Mucosa of rectum (tissue), 2 donors: ENCODE measurements at regions not wholly inside any gene's neighbourhood (a gene's known extent, or its start where the extent isn't known, plus 50 kb on each side); places are given as distances from the start of the nearest gene placed in this dataset.
"Not testable (repeated sequence)": the region's sequence is repeated elsewhere in the genome, so short reads cannot be mapped to it uniquely, and the experiment has no call there.

Experiments
- H3K27ac ChIP-seq, 2 donors: one replicate each; pipeline ENCODE4 v1.7.0; 2013; ENCODE audit warnings: inconsistent platforms in 2 of 2, low read depth in 2 of 2, low read length in 2 of 2
- H3K27me3 ChIP-seq, 2 donors: one replicate each; pipeline ENCODE4 v1.7.0; 2013; ENCODE audit warnings: low read length in 2 of 2; ENCODE audit not compliant: control insufficient read depth in 2 of 2, insufficient read depth in 2 of 2
- H3K36me3 ChIP-seq, 2 donors: one replicate each; pipeline ENCODE4 v1.7.0; 2013; ENCODE audit warnings: low read length in 2 of 2; ENCODE audit not compliant: control insufficient read depth in 2 of 2, insufficient read depth in 2 of 2
- H3K4me1 ChIP-seq, 2 donors: one replicate each; pipeline ENCODE4 v1.7.0; 2013; ENCODE audit warnings: low read length in 2 of 2, mild to moderate bottlenecking in 1 of 2; ENCODE audit not compliant: control insufficient read depth in 2 of 2, insufficient read depth in 2 of 2
- H3K4me3 ChIP-seq, 2 donors: one replicate each; pipeline ENCODE4 v1.7.0; 2013; ENCODE audit warnings: low read length in 2 of 2
- H3K9ac ChIP-seq, 2 donors: one replicate each; pipeline ENCODE4 v1.7.0; 2013; ENCODE audit warnings: low read length in 2 of 2, low read depth in 1 of 2, mild to moderate bottlenecking in 1 of 2
- H3K9me3 ChIP-seq, 2 donors: one replicate each; pipeline ENCODE4 v1.7.0; 2013; ENCODE audit warnings: low read length in 2 of 2; ENCODE audit not compliant: control insufficient read depth in 2 of 2
- donor health status: healthy.
- donor health status: Normal muscosa, but diverticular disease.

- H3K4me1 ChIP-seq = no peaks in the 10 kb centered on the region
- H3K27ac ChIP-seq = no peak overlapping the region
- no peak overlapping the region for H3K9ac ChIP-seq
- no peaks in the 10 kb centered on the region for H3K9me3 ChIP-seq
- no peak overlapping the region for H3K4me3 ChIP-seq
- no peaks in the 10 kb centered on the region for H3K36me3 ChIP-seq
- no peaks in the 10 kb centered on the region for H3K27me3 ChIP-seq
Observed at GRCh38 chr4:79688691-79689090, 280.7 kb upstream of the GK2 start.

- Histone ChIP-seq H3K36me3 (no peaks in the 10 kb centered on the region), H3K27ac (no peak overlapping the region), H3K9ac (no peak overlapping the region), H3K27me3 (no peaks in the 10 kb centered on the region), H3K4me3 (no peak overlapping the region), H3K4me1 (no peaks in the 10 kb centered on the region), H3K9me3 (no peaks in the 10 kb centered on the region)
Observed at GRCh38 chr4:79687006-79687405, 279.0 kb upstream of the GK2 start.

GRCh38 chr4:79685542-79685941 lies 277.5 kb upstream of the GK2 start:
- H3K27me3 ChIP-seq = no peaks in the 10 kb centered on the region
- H3K27ac ChIP-seq = no peak overlapping the region
- no peaks in the 10 kb centered on the region for H3K9me3 ChIP-seq
- H3K4me1 ChIP-seq = no peaks in the 10 kb centered on the region
- H3K4me3 ChIP-seq = no peak overlapping the region
- no peak overlapping the region for H3K9ac ChIP-seq
- no peaks in the 10 kb centered on the region for H3K36me3 ChIP-seq

GRCh38 chr4:79684516-79684915 lies 276.5 kb upstream of the GK2 start:
- no peak overlapping the region for H3K27ac ChIP-seq
- H3K4me3 ChIP-seq = no peak overlapping the region
- H3K27me3 ChIP-seq = no peaks in the 10 kb centered on the region
- no peaks in the 10 kb centered on the region for H3K9me3 ChIP-seq
- no peaks in the 10 kb centered on the region for H3K4me1 ChIP-seq
- H3K9ac ChIP-seq = no peak overlapping the region
- H3K36me3 ChIP-seq = no peaks in the 10 kb centered on the region

- H3K4me3 ChIP-seq = no peak overlapping the region
- no peak overlapping the region for H3K9ac ChIP-seq
- H3K9me3 ChIP-seq = no peaks in the 10 kb centered on the region
Observed at GRCh38 chr4:79682801-79683530, 274.9 kb upstream of the GK2 start.

GRCh38 chr4:79682161-79682560 lies 274.1 kb upstream of the GK2 start:
- Histone ChIP-seq H3K27ac (no peak overlapping the region), H3K36me3 (no peaks in the 10 kb centered on the region), H3K4me3 (no peak overlapping the region), H3K4me1 (no peaks in the 10 kb centered on the region), H3K27me3 (no peaks in the 10 kb centered on the region), H3K9me3 (no peaks in the 10 kb centered on the region), H3K9ac (no peak overlapping the region)

More at GRCh38 chr4:79682801-79683530, 274.9 kb upstream of the GK2 start:
- H3K27me3 ChIP-seq = no peaks in the 10 kb centered on the region
- no peaks in the 10 kb centered on the region for H3K4me1 ChIP-seq
- no peak overlapping the region for H3K27ac ChIP-seq
- H3K36me3 ChIP-seq = no peaks in the 10 kb centered on the region

- Histone ChIP-seq H3K9me3 (no peaks in the 10 kb centered on the region), H3K4me3 (no peak overlapping the region)
Observed at GRCh38 chr4:79679859-79680258, 271.8 kb upstream of the GK2 start.

GRCh38 chr4:79678472-79679202 lies 270.6 kb upstream of the GK2 start:
- H3K4me3 ChIP-seq = no peak overlapping the region
- H3K27me3 ChIP-seq = no peaks in the 10 kb centered on the region
- H3K36me3 ChIP-seq = no peaks in the 10 kb centered on the region
- no peaks in the 10 kb centered on the region for H3K4me1 ChIP-seq
- no peak overlapping the region for H3K27ac ChIP-seq
- no peaks in the 10 kb centered on the region for H3K9me3 ChIP-seq
- H3K9ac ChIP-seq = no peak overlapping the region

More at GRCh38 chr4:79679859-79680258, 271.8 kb upstream of the GK2 start:
- H3K4me1 ChIP-seq = no peaks in the 10 kb centered on the region
- no peaks in the 10 kb centered on the region for H3K27me3 ChIP-seq
- H3K36me3 ChIP-seq = no peaks in the 10 kb centered on the region
- H3K27ac ChIP-seq = no peak overlapping the region
- no peak overlapping the region for H3K9ac ChIP-seq

- H3K9me3 ChIP-seq = no peaks in the 10 kb centered on the region
- H3K27me3 ChIP-seq = no peaks in the 10 kb centered on the region
- no peak overlapping the region for H3K9ac ChIP-seq
- H3K36me3 ChIP-seq = no peaks in the 10 kb centered on the region
- H3K4me1 ChIP-seq = no peaks in the 10 kb centered on the region
- H3K4me3 ChIP-seq = no peak overlapping the region
- no peak overlapping the region for H3K27ac ChIP-seq
Observed at GRCh38 chr4:79676705-79677104, 268.7 kb upstream of the GK2 start.

- not testable (repeated sequence) for H3K27ac ChIP-seq, H3K9me3 ChIP-seq, H3K27me3 ChIP-seq
Observed at GRCh38 chr4:79674906-79675305, 266.9 kb upstream of the GK2 start.

More at GRCh38 chr4:79674906-79675305, 266.9 kb upstream of the GK2 start:
- not testable (repeated sequence) for H3K4me1 ChIP-seq, H3K36me3 ChIP-seq, H3K9ac ChIP-seq, H3K4me3 ChIP-seq
